CD4-positive, alpha-beta T cell treated with Interleukin-6 at 100 ng/mL for 8 hours (primary cell): ENCODE measurements at regions not wholly inside any gene's neighbourhood (a gene's known extent, or its start where the extent isn't known, plus 50 kb on each side); places are given as distances from the start of the nearest gene placed in this dataset.

Experiments
- DNase-seq: peaks from one replicate; pipeline ENCODE4 v3.0.0-alpha.2; 2020; ENCODE audit warnings: mixed read lengths, low spot score

DNA sequence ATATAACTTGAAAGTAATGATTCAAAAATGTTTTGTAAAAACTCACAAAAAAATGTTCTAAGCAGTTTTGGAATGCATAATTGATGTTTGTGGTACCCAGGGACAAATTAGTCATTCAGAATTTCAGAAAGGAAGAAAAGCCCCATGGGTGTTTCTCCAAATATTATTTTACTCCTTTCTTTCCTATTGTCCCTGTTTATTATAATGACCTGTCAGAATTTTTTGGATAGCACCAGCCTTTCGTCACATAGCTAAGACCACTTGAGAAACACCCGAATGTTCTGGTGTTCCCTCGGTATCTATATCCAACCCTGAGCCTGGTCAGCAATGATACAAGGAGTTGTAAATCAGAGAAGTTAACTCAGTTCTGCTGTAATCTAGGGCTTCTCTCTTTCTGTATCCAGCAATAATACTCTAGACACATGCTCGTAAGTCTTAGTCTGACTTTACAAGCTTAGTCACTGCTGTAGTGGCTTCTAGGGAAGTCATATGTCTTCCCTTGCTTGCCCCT lies 64.8 kb upstream of the MEOX2 start:
- DNase-seq, result no peak

GRCh38 chr7:15750727-15751126 lies 64.2 kb upstream of the MEOX2 start:
- no peak for DNase-seq

DNA sequence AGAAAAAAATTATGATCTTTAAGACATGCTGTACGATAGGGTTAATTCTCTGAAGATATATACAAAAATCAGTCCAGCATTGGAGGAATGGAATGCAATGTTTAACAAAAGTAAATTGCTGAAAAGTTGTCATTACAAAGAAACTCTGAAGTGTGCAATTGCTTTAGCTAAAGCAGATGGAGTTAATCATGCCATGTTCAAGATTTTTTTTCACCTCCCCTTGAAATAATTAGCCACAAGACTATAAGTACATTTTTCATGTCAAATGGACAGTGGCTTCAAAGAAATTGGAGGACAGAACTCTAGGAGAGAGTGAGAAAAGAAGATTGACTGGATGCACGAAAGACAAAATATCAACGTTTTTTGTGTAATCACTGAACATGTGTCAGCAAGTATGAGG lies 63.1 kb upstream of the MEOX2 start:
- DNase-seq, result no peak

GRCh38 chr7:15747712-15748111 lies 61.2 kb upstream of the MEOX2 start:
- no peak for DNase-seq

DNA sequence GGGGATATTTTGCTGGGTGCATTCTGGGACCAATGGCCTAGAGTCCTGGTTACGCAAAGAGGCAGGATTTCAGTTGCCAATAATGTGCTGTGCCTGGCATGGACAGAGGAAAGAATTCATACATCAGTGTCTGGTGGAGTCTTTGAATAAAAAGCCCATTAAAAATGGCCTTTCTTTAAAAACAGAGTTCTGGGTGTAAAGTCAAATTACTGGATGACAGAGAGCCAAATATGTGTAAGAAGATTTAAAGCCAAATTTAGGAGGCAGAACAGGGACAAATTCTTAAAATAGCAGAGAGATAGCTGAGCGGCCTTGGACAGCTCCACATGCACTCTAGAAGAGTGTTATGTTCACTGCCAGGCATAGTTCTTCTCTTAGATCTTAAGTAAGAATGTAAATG lies 60.8 kb upstream of the MEOX2 start:
- no peak for DNase-seq

DNA sequence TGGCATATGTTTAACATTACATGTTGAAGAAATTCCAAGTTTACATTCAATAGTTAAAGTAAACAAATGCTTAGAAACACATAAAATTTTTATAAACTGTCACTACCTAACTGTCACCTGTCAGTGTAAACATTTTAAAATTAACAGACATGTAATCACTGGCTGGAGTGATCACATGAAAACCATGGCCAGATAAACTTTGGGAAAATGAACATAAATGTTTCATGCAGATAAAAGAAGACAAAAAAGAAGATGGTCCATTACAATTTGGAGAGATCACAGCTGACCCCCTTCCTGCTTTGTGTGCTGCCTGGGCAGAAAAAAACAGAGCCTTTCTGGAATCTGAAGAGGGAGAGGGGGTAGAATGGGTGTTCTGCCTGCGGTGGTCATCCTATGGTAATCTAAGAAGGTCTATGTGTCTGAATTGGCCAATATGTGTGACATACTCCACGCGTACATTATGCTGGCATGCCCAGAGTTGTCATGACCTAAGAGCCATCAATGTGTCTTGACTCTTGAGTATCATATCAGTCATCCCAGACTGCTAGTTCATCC lies 57.5 kb upstream of the MEOX2 start:
- DNase-seq, result no peak

DNA sequence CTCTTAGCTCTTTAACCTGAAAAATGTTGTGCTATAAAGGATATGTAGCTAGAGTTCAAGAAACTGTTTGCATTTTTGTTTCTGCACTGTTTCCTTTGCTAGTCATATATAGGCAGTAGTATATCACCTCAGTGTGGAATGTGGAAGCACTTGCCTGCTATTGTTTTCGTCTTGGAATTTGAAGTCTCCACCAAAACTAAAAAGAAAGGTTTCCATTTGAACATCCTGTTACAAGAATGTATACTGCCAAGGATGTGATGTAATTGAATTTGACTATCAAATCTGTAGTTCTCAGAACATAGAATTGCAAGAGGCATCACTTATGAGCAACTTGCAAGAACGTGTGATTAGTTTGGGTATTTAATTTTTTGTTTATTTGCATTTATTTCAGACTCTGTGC lies 51.1 kb upstream of the MEOX2 start:
- DNase-seq, result no peak
